PFSK-1 (cell line): ENCODE measurements at regions not wholly inside any gene's neighbourhood (a gene's known extent, or its start where the extent isn't known, plus 50 kb on each side); places are given as distances from the start of the nearest gene placed in this dataset.

ENCODE experiments used
- FOXP2 ChIP-seq: optimal IDR thresholded peaks from 2 replicates; pipeline ENCODE3; 2011; ENCODE audit warnings: borderline replicate concordance, control low read depth, inconsistent platforms; ENCODE audit not compliant: insufficient read depth; ENCODE audit errors: extremely low read length, extremely low read depth
- POLR2AphosphoS5 ChIP-seq: IDR thresholded peaks from 2 replicates; pipeline ENCODE4 v1.6.1; 2012; ENCODE audit warnings: low read depth, mild to moderate bottlenecking, control low read depth, low read length, moderate library complexity
- REST ChIP-seq, 2 experiments: IDR thresholded peaks; 2 replicates each; pipeline versions ENCODE4 v1.6.1 to v1.8.0; 2011 to 2012; ENCODE audit warnings: low read depth in 2 of 2, low read length in 2 of 2, control low read depth in 1 of 2, inconsistent platforms in 1 of 2, mild to moderate bottlenecking in 1 of 2, moderate library complexity in 1 of 2; ENCODE audit not compliant: insufficient read depth in 1 of 2
- SIN3A ChIP-seq: IDR thresholded peaks from 2 replicates; pipeline ENCODE4 v1.6.1; 2012; ENCODE audit warnings: mild to moderate bottlenecking, low read length, moderate library complexity, borderline replicate concordance; ENCODE audit not compliant: insufficient read depth
- TAF1 ChIP-seq: IDR thresholded peaks from 2 replicates; pipeline ENCODE4 v1.6.1; 2012; ENCODE audit warnings: low read length, control low read depth, borderline replicate concordance; ENCODE audit not compliant: insufficient read depth

- TF ChIP-seq FOXP2 (no peak), REST (IDR thresholded peaks at IDR 0.05; ENCODE audit: insufficient read depth in 1 of 2, low read depth in 2 of 2, low read length in 2 of 2) (no peak), SIN3A (no peak), POLR2AphosphoS5 (no peak), TAF1 (no peak)
Observed at GRCh38 chr2:164186591-164186990, 434.7 kb downstream of the GRB14 start.

GRCh38 chr2:164182116-164182627 is 439.1 kb downstream of the GRB14 start:
- TF ChIP-seq POLR2AphosphoS5 (no peak), FOXP2 (no peak), SIN3A (no peak)

GRCh38 chr2:164178835-164179465 is 442.3 kb downstream of the GRB14 start:
- TF ChIP-seq REST (IDR thresholded peaks at IDR 0.05; ENCODE audit: insufficient read depth in 1 of 2, low read depth in 2 of 2, low read length in 2 of 2) (no peak), SIN3A (no peak), FOXP2 (no peak), POLR2AphosphoS5 (no peak), TAF1 (no peak)

DNA sequence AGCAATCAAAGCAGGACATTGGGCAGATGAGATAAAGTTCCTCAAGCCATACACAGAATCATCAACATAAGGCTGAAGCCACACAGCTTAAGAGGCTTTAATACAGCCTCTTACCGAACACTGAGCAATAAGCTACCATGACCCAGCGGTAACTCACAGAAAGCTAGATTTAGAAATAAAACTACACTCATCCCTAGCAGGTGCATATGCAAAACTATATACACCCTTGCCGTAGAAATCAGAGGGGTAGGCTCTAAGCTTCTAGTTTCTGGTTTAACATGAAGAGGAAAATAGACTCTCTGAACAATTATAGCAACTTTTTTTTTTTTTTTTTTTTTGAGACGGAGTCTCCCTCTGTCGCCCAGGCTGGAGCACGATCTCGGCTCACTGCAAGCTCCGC is 428.8 kb upstream of the FIGN start:
- TF ChIP-seq FOXP2 (no peak), SIN3A (no peak), REST (IDR thresholded peaks at IDR 0.05; ENCODE audit: insufficient read depth in 1 of 2, low read depth in 2 of 2, low read length in 2 of 2) (no peak), POLR2AphosphoS5 (no peak), TAF1 (no peak)

GRCh38 chr2:164155558-164155957 is 419.8 kb upstream of the FIGN start:
- no peak for TF ChIP-seq SIN3A
- no peak for TF ChIP-seq POLR2AphosphoS5
- no peak for TF ChIP-seq TAF1
- no peak for TF ChIP-seq FOXP2
- TF ChIP-seq REST (IDR thresholded peaks at IDR 0.05; ENCODE audit: insufficient read depth in 1 of 2, low read depth in 2 of 2, low read length in 2 of 2): no peak
